Naive thymus-derived CD4-positive, alpha-beta T cell (primary cell): ENCODE measurements at regions not wholly inside any gene's neighbourhood (a gene's known extent, or its start where the extent isn't known, plus 50 kb on each side); places are given as distances from the start of the nearest gene placed in this dataset.

Experiments used
- ATAC-seq: fragments of 150-1000 bp; cut with Tn5 transposase; 2 replicates; pipeline ENCODE4 v1.10.0; 2021; ENCODE audit warnings: mild to moderate bottlenecking, moderate library complexity
- CTCF ChIA-PET: fragments of 350-600 bp; sonication (Branson Sonifier 250); formaldehyde crosslinking; loops from one replicate; lab custom pipeline; 2021; ENCODE audit warnings: antibody characterized with exemption; lab: Charles Lee
- POLR2A ChIA-PET: fragments of 350-600 bp; sonication (Branson Sonifier 250); formaldehyde crosslinking; loops from one replicate; lab custom pipeline; 2021; ENCODE audit warnings: antibody characterized with exemption, inconsistent platforms; lab: Charles Lee
- DNase-seq, 9 donors: peaks; one replicate each; pipeline versions ENCODE4 v3.0.0 to v3.0.0-alpha.2; 2020 to 2022; ENCODE audit warnings: mixed read lengths in 1 of 9
- H3K27ac ChIP-seq: one replicate; pipeline ENCODE4 v1.7.0; 2013; ENCODE audit warnings: mild to moderate bottlenecking, low read depth, low read length, moderate library complexity
- H3K27me3 ChIP-seq, 2 donors: one replicate each; pipeline ENCODE4 v1.7.0; 2013; ENCODE audit warnings: low read length in 2 of 2, mild to moderate bottlenecking in 2 of 2, moderate library complexity in 2 of 2; ENCODE audit not compliant: control insufficient read depth in 2 of 2, insufficient read depth in 2 of 2
- H3K36me3 ChIP-seq, 3 experiments: 1 replicate in 2 of 3; 2 replicates in 1 of 3; pipeline ENCODE4 v1.7.0; 2013; ENCODE audit warnings: low read length in 3 of 3, mild to moderate bottlenecking in 3 of 3, moderate library complexity in 1 of 3; ENCODE audit not compliant: insufficient read depth in 3 of 3, control insufficient read depth in 2 of 3
- H3K4me1 ChIP-seq, 2 donors: one replicate each; pipeline ENCODE4 v1.7.0; 2013; ENCODE audit warnings: low read length in 2 of 2, mild to moderate bottlenecking in 2 of 2, moderate library complexity in 1 of 2; ENCODE audit not compliant: control insufficient read depth in 2 of 2, insufficient read depth in 2 of 2
- H3K4me3 ChIP-seq: 2 replicates; pipeline ENCODE4 v1.7.0; 2013; ENCODE audit warnings: mild to moderate bottlenecking, low read length
- H3K9me3 ChIP-seq, 3 experiments: 1 replicate in 2 of 3; 2 replicates in 1 of 3; pipeline ENCODE4 v1.7.0; 2013; ENCODE audit warnings: low read length in 3 of 3; ENCODE audit not compliant: control insufficient read depth in 2 of 3
- H3K27ac Mint-ChIP-seq, 9 donors: one replicate each; pipeline ENCODE4 v1.8.0; 2020 to 2022; ENCODE audit warnings: mixed read lengths in 9 of 9, mild to moderate bottlenecking in 8 of 9, moderate library complexity in 5 of 9, inconsistent platforms in 2 of 9
- H3K27me3 Mint-ChIP-seq, 5 donors: one replicate each; pipeline ENCODE4 v1.8.0; 2021 to 2022; ENCODE audit warnings: mixed read lengths in 5 of 5, mild to moderate bottlenecking in 1 of 5
- H3K36me3 Mint-ChIP-seq, 5 donors: one replicate each; pipeline ENCODE4 v1.8.0; 2020 to 2022; ENCODE audit warnings: mixed read lengths in 5 of 5, mild to moderate bottlenecking in 3 of 5, inconsistent platforms in 1 of 5
- H3K4me1 Mint-ChIP-seq, 7 donors: one replicate each; pipeline ENCODE4 v1.8.0; 2020 to 2022; ENCODE audit warnings: mixed read lengths in 7 of 7, mild to moderate bottlenecking in 3 of 7, inconsistent platforms in 1 of 7
- H3K4me3 Mint-ChIP-seq, 10 donors: one replicate each; pipeline ENCODE4 v1.8.0; 2020 to 2022; ENCODE audit warnings: mild to moderate bottlenecking in 10 of 10, mixed read lengths in 10 of 10, moderate library complexity in 6 of 10, inconsistent platforms in 2 of 10
- H3K9me3 Mint-ChIP-seq, 11 donors: one replicate each; pipeline ENCODE4 v1.8.0; 2020 to 2022; ENCODE audit warnings: mixed read lengths in 11 of 11, mild to moderate bottlenecking in 4 of 11, inconsistent platforms in 1 of 11, moderate library complexity in 1 of 11
- intact Hi-C, 2 donors: fragments of 100-400 bp; cut with micrococcal nuclease; formaldehyde crosslinking; loops; one replicate each; pipeline ENCODE4 v1.15.1; 2023

DNA sequence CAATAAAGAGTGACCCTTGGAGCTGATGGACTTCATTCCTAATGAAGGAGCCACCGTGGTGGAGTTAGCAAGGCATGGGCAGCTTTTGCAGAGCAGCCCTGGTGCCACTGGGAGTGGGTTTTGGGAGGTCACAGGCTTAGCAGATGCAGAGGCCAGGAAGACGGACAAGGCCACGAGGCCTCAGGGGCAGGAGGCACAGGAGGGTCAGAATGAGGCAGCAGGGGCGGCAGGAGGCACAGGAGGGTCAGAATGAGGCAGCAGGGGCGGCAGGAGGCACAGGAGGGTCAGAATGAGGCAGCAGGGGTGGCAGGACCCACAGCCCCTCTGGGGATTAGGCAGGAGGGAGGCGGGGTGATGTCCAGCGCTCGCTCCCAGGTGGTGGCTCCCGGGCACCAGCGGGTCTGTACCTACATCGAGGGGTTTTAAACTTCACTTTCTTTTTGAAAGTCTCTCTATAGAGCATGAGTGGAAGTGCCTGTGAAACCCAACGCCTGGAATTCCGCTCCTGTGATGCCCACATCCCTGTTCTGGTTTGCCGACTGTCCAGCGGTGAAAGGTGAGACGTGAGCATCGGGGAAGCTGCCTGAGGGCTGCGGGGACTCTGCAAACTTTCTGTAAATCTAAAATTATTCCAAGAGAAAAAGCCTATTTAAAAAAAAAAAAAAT lies 521.6 kb downstream of the BRD1 start:
- H3K27me3 Mint-ChIP-seq = peaks cover 14 to 52% (median 29%) of the 10 kb centered on the region in 5 donors
- no peak overlapping the region for H3K4me3 ChIP-seq
- intact Hi-C loops = loop anchor here in 1 of 2 donors (1.0 kb wide), 1 partner anchor 419 kb away; no protein-coding TSS in a partner anchor

GRCh38 chr22:49305214-49305965 lies 522.3 kb downstream of the BRD1 start:
- Mint-ChIP-seq H3K27me3 (peaks cover 10 to 48% (median 24%) of the 10 kb centered on the region in 5 donors), H3K27ac (no peak overlapping the region), H3K9me3 (no peaks in the 10 kb centered on the region), H3K4me3 (no peak overlapping the region), H3K36me3 (no peaks in the 10 kb centered on the region), H3K4me1 (peaks cover 0 to 3% (median 0%) of the 10 kb centered on the region in 7 donors)
- Histone ChIP-seq H3K27ac (no peak overlapping the region), H3K36me3 (no peaks in the 10 kb centered on the region), H3K4me1 (no peaks in the 10 kb centered on the region), H3K27me3 (no peaks in the 10 kb centered on the region), H3K9me3 (no peaks in the 10 kb centered on the region), H3K4me3 (no peak overlapping the region)
- ATAC-seq (peak; percentile 64), DNase-seq (peak; percentile 12 to 78 (median 48))
- CTCF ChIA-PET = interaction anchor here (0.5 to 1.3 kb wide), 3 partner anchors 30 to 355 kb away, joined by 4 read pairs; no protein-coding TSS in a partner anchor
- intact Hi-C loops = loop anchor here in 1 of 2 donors (1.0 kb wide), 1 partner anchor 420 kb away; no protein-coding TSS in a partner anchor
- POLR2A ChIA-PET = no interaction called here

More for the DNA sequence above, 521.6 kb downstream of the BRD1 start:
- H3K4me1 Mint-ChIP-seq = peaks cover 0 to 3% (median 0%) of the 10 kb centered on the region in 7 donors
- no peaks in the 10 kb centered on the region for H3K36me3 ChIP-seq
- H3K4me1 ChIP-seq = no peaks in the 10 kb centered on the region
- no peaks in the 10 kb centered on the region for H3K27me3 ChIP-seq
- H3K36me3 Mint-ChIP-seq = no peaks in the 10 kb centered on the region
- no peak overlapping the region for H3K27ac Mint-ChIP-seq
- H3K9me3 Mint-ChIP-seq = no peaks in the 10 kb centered on the region
- ChIA-PET POLR2A (no interaction called here), CTCF (interaction anchor here (0.5 to 0.6 kb wide), 2 partner anchors 126 to 356 kb away, joined by 4 read pairs; no protein-coding TSS in a partner anchor)
- no peak overlapping the region for H3K4me3 Mint-ChIP-seq
- no peak for ATAC-seq
- DNase-seq = no peak
- H3K27ac ChIP-seq = no peak overlapping the region
- H3K9me3 ChIP-seq = no peaks in the 10 kb centered on the region

- Mint-ChIP-seq H3K4me1 (peaks cover 0 to 3% (median 0%) of the 10 kb centered on the region in 7 donors), H3K9me3 (no peaks in the 10 kb centered on the region), H3K27ac (no peak overlapping the region), H3K4me3 (no peak overlapping the region), H3K36me3 (no peaks in the 10 kb centered on the region), H3K27me3 (peaks cover under 1 to 34% (median 14%) of the 10 kb centered on the region in 5 donors)
- no peaks in the 10 kb centered on the region for H3K9me3 ChIP-seq
- H3K4me3 ChIP-seq = no peak overlapping the region
- intact Hi-C loops = no loop called here
- H3K4me1 ChIP-seq = no peaks in the 10 kb centered on the region
- DNase-seq (no peak), ATAC-seq (no peak)
- no peaks in the 10 kb centered on the region for H3K27me3 ChIP-seq
- no peaks in the 10 kb centered on the region for H3K36me3 ChIP-seq
- ChIA-PET CTCF (interaction anchor here (1.3 kb wide), 1 partner anchor 28 kb away, joined by 4 read pairs; no protein-coding TSS in a partner anchor), POLR2A (no interaction called here)
- H3K27ac ChIP-seq = no peak overlapping the region
Measured at GRCh38 chr22:49303781-49304461, 523.8 kb downstream of the BRD1 start.

DNA sequence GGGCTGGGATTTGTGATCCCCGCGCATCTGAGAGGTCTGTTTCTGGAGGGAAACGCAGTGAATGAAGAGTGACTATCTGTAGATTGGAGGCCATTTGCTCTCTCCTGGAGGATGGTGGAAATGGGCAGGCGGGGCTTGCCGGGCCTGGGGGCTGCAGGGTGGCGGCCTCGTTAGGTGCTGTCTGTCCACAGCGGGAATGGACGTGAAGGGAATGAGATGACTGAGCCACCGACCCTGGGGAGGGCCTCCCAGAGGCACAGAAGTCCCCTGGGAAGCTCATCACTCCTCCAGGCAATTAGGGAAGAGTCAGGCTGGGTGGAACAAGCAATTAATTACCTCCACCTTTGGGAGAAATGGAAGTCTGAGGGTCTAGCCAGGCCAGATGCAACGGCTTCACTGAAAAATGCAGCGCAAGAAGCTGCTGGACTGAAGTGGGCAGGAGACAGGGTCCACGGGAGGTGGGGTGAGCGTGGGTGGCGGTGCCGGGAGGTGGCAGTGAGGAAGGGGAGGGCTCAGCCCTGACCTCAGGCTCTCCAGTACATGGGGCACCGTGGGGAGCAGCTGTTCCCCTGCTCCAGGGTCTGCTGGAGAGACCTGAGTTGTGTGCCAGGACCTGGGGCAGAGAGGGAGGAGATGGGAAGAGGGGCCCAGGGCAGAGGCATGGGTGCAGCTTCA lies 524.5 kb downstream of the BRD1 start:
- no peaks in the 10 kb centered on the region for H3K9me3 ChIP-seq
- POLR2A ChIA-PET = no interaction called here
- H3K4me3 Mint-ChIP-seq = no peak overlapping the region
- H3K4me1 ChIP-seq = no peaks in the 10 kb centered on the region
- CTCF ChIA-PET = no interaction called here
- H3K27ac ChIP-seq = no peak overlapping the region
- no peak for DNase-seq
- peaks cover 0 to 3% (median 0%) of the 10 kb centered on the region in 7 donors for H3K4me1 Mint-ChIP-seq
- no peaks in the 10 kb centered on the region for H3K27me3 ChIP-seq
- ATAC-seq = no peak
- peak overlapping the region in 1 of 9 donors; percentile 23 for H3K27ac Mint-ChIP-seq
- H3K9me3 Mint-ChIP-seq = no peaks in the 10 kb centered on the region
- no peaks in the 10 kb centered on the region for H3K36me3 Mint-ChIP-seq
- intact Hi-C loops = no loop called here
- peaks cover 0 to 33% (median 13%) of the 10 kb centered on the region in 5 donors for H3K27me3 Mint-ChIP-seq
- no peaks in the 10 kb centered on the region for H3K36me3 ChIP-seq
- H3K4me3 ChIP-seq = no peak overlapping the region

DNA sequence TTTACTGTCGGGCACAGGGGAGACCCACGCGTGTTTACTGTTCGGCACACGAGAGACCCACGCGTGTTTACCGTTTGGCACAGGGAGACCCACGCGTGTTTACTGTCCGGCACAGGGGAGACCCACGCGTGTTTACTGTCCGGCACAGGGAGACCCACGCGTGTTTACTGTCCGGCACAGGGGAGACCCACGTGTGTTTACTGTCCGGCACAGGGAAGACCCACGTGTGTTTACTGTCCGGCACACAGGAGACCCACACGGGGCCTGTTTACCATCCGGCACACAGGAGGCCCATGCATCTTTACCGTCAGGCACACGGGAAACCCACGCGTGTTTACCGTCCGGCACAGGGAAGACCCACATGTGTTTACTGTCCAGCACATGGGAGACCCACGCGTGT lies 525.1 kb downstream of the BRD1 start:
- CTCF ChIA-PET = no interaction called here
- no peak overlapping the region for H3K27ac Mint-ChIP-seq
- H3K27me3 Mint-ChIP-seq = peaks cover 0 to 28% (median 8%) of the 10 kb centered on the region in 5 donors
- POLR2A ChIA-PET = no interaction called here
- H3K36me3 Mint-ChIP-seq = no peaks in the 10 kb centered on the region
- Histone ChIP-seq H3K4me1 (no peaks in the 10 kb centered on the region), H3K36me3 (no peaks in the 10 kb centered on the region), H3K4me3 (no peak overlapping the region), H3K27me3 (no peaks in the 10 kb centered on the region), H3K9me3 (no peaks in the 10 kb centered on the region), H3K27ac (no peak overlapping the region)
- intact Hi-C loops = no loop called here
- ATAC-seq (no peak), DNase-seq (no peak)
- H3K4me3 Mint-ChIP-seq = no peak overlapping the region
- H3K4me1 Mint-ChIP-seq = peaks cover 0 to 3% (median 0%) of the 10 kb centered on the region in 7 donors
- H3K9me3 Mint-ChIP-seq = no peaks in the 10 kb centered on the region

- intact Hi-C loops = no loop called here
- Histone ChIP-seq H3K36me3 (no peaks in the 10 kb centered on the region), H3K4me1 (no peaks in the 10 kb centered on the region), H3K27ac (no peak overlapping the region), H3K27me3 (no peaks in the 10 kb centered on the region), H3K9me3 (no peaks in the 10 kb centered on the region), H3K4me3 (no peak overlapping the region)
- Mint-ChIP-seq H3K36me3 (no peaks in the 10 kb centered on the region), H3K4me1 (peaks cover 0 to 3% (median 0%) of the 10 kb centered on the region in 7 donors), H3K4me3 (no peak overlapping the region), H3K27ac (no peak overlapping the region), H3K27me3 (peaks cover 0 to 28% (median 8%) of the 10 kb centered on the region in 5 donors), H3K9me3 (no peaks in the 10 kb centered on the region)
- ChIA-PET POLR2A (no interaction called here), CTCF (no interaction called here)
- DNase-seq (no peak), ATAC-seq (no peak)
Measured at GRCh38 chr22:49302150-49302460, 525.6 kb downstream of the BRD1 start.
